HG03354 (cell line): ENCODE measurements at regions not wholly inside any gene's neighbourhood (a gene's known extent, or its start where the extent isn't known, plus 50 kb on each side); places are given as distances from the start of the nearest gene placed in this dataset.

Source experiments
- ATAC-seq: cut with Tn5 transposase; IDR thresholded peaks from one replicate; pipeline ENCODE4 v1.9.1; 2021; ENCODE audit warnings: mild to moderate bottlenecking; ENCODE audit not compliant: unreplicated experiment, poor library complexity, severe bottlenecking

GRCh38 chr11:90803366-90803765 is 580.5 kb upstream of the CHORDC1 start:
- ATAC-seq = no peak

DNA sequence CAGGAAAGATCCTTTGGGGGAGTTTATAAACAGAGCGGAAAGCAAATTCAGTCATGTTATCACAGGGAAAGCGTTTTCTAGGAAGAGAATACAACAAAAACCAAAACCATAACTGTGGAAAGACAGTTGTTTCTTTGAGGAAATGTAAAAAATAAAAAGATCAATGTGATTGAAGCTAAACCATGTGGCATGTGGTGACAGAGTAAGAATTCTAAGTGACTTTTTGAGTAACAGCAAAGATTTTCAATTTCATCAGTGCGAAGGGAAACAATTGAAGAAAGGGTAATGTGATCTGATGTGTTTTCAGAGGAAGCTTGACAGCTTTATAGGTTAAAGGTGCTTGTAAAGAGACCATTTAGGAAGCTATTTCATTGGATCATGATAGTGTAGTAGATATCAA is 575.9 kb upstream of the CHORDC1 start:
- ATAC-seq = no peak

- no peak for ATAC-seq
Observed at GRCh38 chr11:90795746-90796145, 572.9 kb upstream of the CHORDC1 start.

- no peak for ATAC-seq
Observed at GRCh38 chr11:90788961-90789360, 566.1 kb upstream of the CHORDC1 start.

GRCh38 chr11:90784241-90784814 is 561.5 kb upstream of the CHORDC1 start:
- no peak for ATAC-seq

GRCh38 chr11:90783111-90783510 is 560.3 kb upstream of the CHORDC1 start:
- ATAC-seq = no peak

- ATAC-seq = no peak
Observed at GRCh38 chr11:90779098-90779497, 556.2 kb upstream of the CHORDC1 start.

- ATAC-seq = no peak
Observed at GRCh38 chr11:90775567-90776165, 552.8 kb upstream of the CHORDC1 start.

DNA sequence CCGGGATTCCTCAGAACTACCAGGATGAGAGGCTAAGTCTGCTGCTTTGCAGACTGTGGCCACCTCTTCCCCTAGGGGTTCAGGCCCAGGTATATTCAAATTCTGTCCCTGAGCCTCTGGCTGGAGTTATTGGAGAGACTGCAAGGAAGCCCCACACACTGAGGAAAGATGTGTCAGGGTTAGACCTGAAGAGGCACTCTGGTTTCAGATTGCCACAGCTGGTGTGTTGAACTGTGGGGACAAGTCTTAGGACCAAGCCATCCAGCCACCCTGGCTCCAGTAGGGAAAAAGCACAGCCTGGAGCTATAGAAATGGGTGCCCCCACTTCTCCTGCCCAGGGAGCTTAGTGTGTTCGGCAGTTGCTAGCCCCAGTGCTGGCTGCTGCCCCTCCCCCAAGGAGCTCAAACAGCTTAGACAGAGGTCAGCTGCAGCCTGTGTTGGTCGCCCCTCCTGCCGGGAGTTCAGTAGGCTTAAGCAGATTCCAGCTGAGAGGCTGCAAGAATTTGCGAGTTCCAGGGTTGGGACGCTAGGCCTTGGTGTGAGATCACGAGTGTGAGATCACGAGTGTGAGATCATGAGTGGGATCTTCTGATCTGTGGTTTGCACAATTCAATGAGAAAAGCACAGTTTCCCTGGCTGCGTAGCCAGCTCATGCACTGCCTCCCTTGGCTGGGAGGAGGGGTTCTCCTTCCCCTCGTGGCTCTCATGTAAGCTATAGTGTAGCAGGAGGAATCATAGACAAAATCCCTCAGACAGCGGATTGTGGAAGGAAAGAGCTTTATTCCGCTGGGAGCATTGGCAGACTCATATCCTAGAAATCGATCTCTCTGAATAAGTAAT is 552.1 kb upstream of the CHORDC1 start:
- no peak for ATAC-seq

GRCh38 chr11:90770007-90770406 is 547.2 kb upstream of the CHORDC1 start:
- ATAC-seq = no peak

- no peak for ATAC-seq
Observed at GRCh38 chr11:90766121-90766520, 543.3 kb upstream of the CHORDC1 start.

DNA sequence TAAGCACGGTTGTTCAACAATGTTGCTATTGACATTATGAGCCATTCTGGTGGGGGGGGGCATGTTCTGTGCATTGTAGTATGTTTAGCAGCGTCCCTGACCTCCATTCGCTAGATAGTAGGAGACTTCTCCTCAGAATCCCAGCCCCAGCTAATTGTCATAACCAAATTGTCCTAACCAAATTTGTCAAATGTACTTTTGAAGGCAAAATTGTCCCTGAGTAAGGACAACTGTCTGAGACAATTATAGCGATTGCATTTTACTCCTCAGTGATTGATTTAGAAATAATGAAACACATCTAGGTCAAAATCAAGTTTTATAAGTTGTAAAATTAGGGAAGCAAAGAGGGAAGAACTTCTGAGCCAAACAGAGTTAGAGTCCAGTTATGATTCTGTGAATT is 541.8 kb upstream of the CHORDC1 start:
- ATAC-seq = no peak

DNA sequence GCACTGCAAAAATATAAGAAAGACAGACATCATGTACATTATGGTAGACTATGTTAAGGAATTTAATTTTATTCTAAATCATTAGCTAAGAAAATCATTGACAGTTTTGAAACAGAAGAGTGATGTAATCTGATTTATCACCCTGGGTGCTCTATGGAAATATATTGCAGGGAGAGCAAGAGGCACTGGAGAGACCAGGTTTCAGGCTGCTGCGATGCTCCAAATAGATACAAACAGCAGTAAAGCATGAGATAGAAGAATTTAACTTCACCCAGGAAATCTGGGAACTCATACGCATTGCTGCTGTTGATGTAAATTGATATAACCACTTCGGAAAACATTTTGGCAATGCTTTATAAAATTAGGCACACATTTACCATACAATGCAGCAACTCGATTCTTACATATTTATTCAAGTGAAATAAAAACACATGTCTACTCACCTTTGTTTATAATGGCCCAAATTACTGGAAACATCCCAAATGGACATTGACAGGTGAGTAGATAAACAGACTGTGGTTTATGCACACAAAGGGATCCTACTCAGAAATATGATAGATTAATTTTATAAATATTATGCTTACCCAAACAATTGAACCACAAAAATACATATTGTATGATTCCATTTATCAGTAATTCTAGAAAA is 535.1 kb upstream of the CHORDC1 start:
- ATAC-seq = no peak

DNA sequence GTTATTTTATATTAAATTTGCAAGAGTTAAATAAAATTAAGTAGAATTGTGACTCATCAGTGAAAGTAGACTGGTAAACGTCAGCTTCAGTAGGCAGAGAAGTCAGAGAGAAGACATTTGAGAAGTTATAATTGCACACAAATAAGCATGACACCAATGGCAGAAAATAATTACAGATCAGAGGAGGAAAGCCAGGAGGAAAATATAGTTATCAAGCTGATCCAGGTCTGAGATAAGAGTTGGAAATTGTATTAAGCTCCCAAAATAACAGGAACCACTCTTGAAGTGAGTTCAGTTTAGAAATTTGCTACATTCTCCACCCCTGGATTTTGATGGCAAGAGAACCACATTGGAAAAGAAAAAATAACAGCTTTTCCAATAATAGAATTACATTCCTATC is 533.8 kb upstream of the CHORDC1 start:
- ATAC-seq = no peak

DNA sequence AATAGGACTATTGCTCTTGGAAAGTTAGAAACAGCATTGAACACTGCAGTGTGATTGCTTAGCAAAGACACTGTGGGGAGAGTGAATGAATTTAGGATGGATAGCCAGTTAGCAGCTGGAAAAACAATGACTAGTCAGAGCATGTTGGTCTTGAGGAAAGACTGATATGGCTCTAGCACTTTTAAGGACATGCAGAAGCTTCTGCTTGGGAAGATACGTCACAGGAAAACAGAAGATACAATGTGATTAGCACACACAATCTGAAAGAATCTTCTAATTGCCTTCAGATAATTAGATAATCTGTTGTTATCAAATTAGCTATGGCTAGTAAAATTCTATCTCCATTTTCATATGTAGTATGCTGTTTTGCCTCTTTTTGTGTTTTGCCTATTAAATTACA is 530.7 kb upstream of the CHORDC1 start:
- ATAC-seq = no peak

DNA sequence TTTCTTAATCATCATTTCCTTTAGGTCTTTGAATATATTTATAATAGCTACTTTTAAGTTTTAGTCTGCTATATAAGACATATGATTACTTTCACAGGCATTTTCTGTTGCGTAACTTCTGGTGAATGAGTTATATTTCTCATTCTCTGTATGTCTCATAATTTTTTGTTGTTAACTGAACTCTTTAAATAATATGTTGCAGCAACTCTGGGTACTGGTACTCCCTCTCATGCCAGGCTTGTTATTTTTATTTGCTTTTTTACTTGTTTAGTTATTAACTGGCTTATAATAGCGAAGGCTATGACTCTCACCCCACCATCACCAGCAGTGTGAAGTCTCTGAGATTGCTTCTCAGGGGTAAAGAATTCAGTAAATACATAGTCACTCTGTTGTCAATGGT is 524.2 kb upstream of the CHORDC1 start:
- no peak for ATAC-seq

DNA sequence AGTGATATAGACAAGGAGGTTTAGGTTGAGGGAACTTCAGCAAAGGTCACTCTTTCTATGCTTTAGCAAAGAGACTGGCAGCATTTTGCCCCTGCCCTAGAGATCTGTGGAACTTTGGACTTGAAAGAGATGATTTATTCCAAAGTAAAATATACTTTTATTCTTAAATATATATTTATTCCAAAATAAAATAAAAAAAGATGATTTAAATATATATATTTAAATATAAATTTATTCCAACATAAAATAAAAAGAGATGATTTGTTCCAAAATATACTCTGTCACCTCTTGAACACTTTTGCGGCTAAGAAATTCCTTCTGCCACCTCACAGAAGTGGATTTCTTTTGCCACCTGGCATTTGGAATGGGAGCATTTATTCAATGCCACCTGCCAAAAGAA is 521.3 kb upstream of the CHORDC1 start:
- no peak for ATAC-seq

DNA sequence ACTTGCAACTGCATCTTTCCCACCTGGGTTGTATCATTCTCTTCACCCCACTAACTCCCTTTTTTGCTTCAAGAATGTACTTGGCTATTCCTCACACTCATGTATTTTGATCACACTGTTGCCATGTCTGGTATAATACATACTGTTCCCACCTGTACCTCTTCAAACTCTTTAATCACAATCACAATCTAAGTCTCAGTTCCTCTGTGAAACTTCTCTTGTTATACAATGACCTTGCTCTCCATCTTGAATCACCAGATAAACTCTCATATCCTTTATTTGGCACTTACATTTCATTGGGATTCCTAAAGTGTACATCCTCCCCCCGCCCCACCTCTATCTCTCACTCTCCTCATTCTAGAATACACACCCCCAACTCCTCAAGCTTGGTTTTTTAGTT is 516.0 kb upstream of the CHORDC1 start:
- ATAC-seq = no peak

- no peak for ATAC-seq
Observed at GRCh38 chr11:90737444-90738050, 514.7 kb upstream of the CHORDC1 start.

DNA sequence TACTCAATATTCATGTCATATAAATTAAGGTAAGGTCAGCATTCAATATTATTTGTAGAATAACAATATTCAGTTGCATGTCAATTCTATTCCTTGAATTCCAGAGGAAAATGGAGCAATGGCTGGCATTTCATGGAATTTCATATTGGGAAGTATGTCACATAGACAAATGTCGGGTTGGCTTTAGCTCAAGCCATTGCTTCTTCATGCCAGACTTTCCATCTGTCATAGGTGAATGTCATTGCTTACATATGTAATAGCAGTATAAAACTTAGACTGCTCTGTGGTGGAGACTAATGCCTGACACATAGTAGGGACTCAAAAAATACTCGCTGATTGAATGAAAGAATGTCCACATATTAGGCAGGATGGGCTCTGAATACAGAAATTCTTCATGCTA is 509.6 kb upstream of the CHORDC1 start:
- no peak for ATAC-seq
